ENCODE measurements at regions not wholly inside any gene's neighbourhood (a gene's known extent, or its start where the extent isn't known, plus 50 kb on each side); places are given as distances from the start of the nearest gene placed in this dataset.

- no peak for TF ChIP-seq CTCF (conservative IDR thresholded peaks at IDR 0.05; ENCODE audit: low read depth, low read length)
- no peak for DNase-seq (ENCODE audit: low read depth)
Measured at GRCh38 chr10:62543571-62544355, 169.6 kb downstream of the ZNF365 start.

GRCh38 chr10:62545160-62546066 is 171.2 kb downstream of the ZNF365 start:
- H3K4me3 ChIP-seq (ENCODE audit: low read length): no peak overlapping the region
- TF ChIP-seq CTCF (conservative IDR thresholded peaks at IDR 0.05; ENCODE audit: low read depth, low read length): no peak
- DNase-seq (ENCODE audit: low read depth): no peak

More at GRCh38 chr10:62543571-62544355, 169.6 kb downstream of the ZNF365 start:
- no peak overlapping the region for H3K4me3 ChIP-seq (ENCODE audit: low read length)

- no peak for DNase-seq (ENCODE audit: low read depth)
- no peak for TF ChIP-seq CTCF (conservative IDR thresholded peaks at IDR 0.05; ENCODE audit: low read depth, low read length)
- H3K4me3 ChIP-seq (ENCODE audit: low read length): no peak overlapping the region
Measured at GRCh38 chr10:62548686-62549085, 174.5 kb downstream of the ZNF365 start.

- TF ChIP-seq CTCF (conservative IDR thresholded peaks at IDR 0.05; ENCODE audit: low read depth, low read length): no peak
- DNase-seq (ENCODE audit: low read depth): no peak
- no peak overlapping the region for H3K4me3 ChIP-seq (ENCODE audit: low read length)
Measured at GRCh38 chr10:62550173-62550572, 176.0 kb downstream of the ZNF365 start.

GRCh38 chr10:62554632-62555199 is 180.5 kb downstream of the ZNF365 start:
- no peak for DNase-seq (ENCODE audit: low read depth)
- TF ChIP-seq CTCF (conservative IDR thresholded peaks at IDR 0.05; ENCODE audit: low read depth, low read length): peak; percentile 68
- H3K4me3 ChIP-seq (ENCODE audit: low read length): no peak overlapping the region

- DNase-seq (ENCODE audit: low read depth): no peak
- H3K4me3 ChIP-seq (ENCODE audit: low read length): no peak overlapping the region
- no peak for TF ChIP-seq CTCF (conservative IDR thresholded peaks at IDR 0.05; ENCODE audit: low read depth, low read length)
Measured at GRCh38 chr10:62559481-62560200, 185.5 kb downstream of the ZNF365 start.
